ENCODE measurements at regions not wholly inside any gene's neighbourhood (a gene's known extent, or its start where the extent isn't known, plus 50 kb on each side); places are given as distances from the start of the nearest gene placed in this dataset.

DNA sequence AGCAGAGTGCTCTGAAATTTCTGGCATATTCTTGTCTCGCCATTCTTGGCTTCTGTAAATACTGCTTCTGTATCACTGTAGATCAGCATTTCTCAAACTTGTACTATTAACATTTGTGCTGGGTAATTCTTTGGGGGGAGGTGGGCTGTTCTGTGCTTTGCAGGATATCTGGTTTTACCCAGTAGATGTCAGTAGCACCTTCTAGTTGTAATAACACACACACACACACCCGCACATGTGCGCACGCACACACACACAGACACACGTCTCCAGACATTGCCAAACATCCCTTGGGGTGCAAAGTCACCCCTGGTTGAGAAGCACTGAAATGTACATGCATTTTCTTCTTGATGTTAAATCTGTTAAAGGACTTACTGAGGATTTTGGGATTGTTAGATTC lies 304.1 kb downstream of the MAT2B start:
- DNase-seq (ENCODE audit: low read depth, low spot score): peak; percentile 63
- Histone ChIP-seq H3K36me3 (ENCODE audit: control insufficient read depth in 2 of 2, extremely low read depth in 1 of 2, insufficient read depth in 2 of 2, low read length in 2 of 2) (no peaks in the 10 kb centered on the region), H3K4me1 (ENCODE audit: control insufficient read depth, extremely low read depth, insufficient read depth, low read length) (peaks cover 11% of the 10 kb centered on the region), H2AFZ (ENCODE audit: low read depth, low read length) (peak overlapping the region; percentile 87), H3K9ac (replicated peaks; ENCODE audit: extremely low read depth, insufficient read depth, low read length) (no peak overlapping the region), H3K27me3 (ENCODE audit: control insufficient read depth in 2 of 2, insufficient read depth in 2 of 2, low read length in 2 of 2) (no peaks in the 10 kb centered on the region), H3K9me1 (replicated peaks; ENCODE audit: control insufficient read depth, extremely low read depth, insufficient read depth, low read length) (no peaks in the 10 kb centered on the region), H3K9me3 (replicated peaks; ENCODE audit: control insufficient read depth, insufficient read depth, low read length) (no peaks in the 10 kb centered on the region), H3K27ac (ENCODE audit: insufficient read depth, low read depth, low read length) (no peak overlapping the region), H3K79me2 (ENCODE audit: control insufficient read depth, insufficient read depth, low read length) (no peaks in the 10 kb centered on the region), H3K4me2 (ENCODE audit: insufficient read depth, low read length) (no peak overlapping the region), H4K20me1 (replicated peaks; ENCODE audit: control insufficient read depth, extremely low read depth, insufficient read depth, low read length) (no peaks in the 10 kb centered on the region), H3K4me3 (replicated peaks in 1 of 3; ENCODE audit: insufficient read depth in 1 of 3, low read depth in 1 of 3, low read length in 3 of 3) (no peak overlapping the region)
- ChIA-PET POLR2A (no interaction called here), CTCF (interaction anchor here (1.0 to 2.9 kb wide), 4 partner anchors 21 to 203 kb away, joined by 3 to 9 read pairs (median 6); no protein-coding TSS in a partner anchor)
- dilution Hi-C loops (cut with MboI; ENCODE audit: extremely low pct_ligation_motif_present, low sequenced_read_pairs): no loop called here
- TF ChIP-seq, protein P1, sequence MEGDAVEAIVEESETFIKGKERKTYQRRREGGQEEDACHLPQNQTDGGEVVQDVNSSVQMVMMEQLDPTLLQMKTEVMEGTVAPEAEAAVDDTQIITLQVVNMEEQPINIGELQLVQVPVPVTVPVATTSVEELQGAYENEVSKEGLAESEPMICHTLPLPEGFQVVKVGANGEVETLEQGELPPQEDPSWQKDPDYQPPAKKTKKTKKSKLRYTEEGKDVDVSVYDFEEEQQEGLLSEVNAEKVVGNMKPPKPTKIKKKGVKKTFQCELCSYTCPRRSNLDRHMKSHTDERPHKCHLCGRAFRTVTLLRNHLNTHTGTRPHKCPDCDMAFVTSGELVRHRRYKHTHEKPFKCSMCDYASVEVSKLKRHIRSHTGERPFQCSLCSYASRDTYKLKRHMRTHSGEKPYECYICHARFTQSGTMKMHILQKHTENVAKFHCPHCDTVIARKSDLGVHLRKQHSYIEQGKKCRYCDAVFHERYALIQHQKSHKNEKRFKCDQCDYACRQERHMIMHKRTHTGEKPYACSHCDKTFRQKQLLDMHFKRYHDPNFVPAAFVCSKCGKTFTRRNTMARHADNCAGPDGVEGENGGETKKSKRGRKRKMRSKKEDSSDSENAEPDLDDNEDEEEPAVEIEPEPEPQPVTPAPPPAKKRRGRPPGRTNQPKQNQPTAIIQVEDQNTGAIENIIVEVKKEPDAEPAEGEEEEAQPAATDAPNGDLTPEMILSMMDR (IDR thresholded peaks at IDR 0.05; ENCODE audit: extremely low read depth in 1 of 2, insufficient read depth in 1 of 2, low read depth in 1 of 2, low read length in 2 of 2): peak in 1 of 2 donors; percentile 15
- no peak for TF ChIP-seq GATA2 (IDR thresholded peaks at IDR 0.05; ENCODE audit: insufficient read depth, insufficient read length, low read depth, low read length)
- no peak for FAIRE-seq
- intact Hi-C loops (cut with micrococcal nuclease): loop anchor here (1.0 kb wide), 1 partner anchor 204 kb away; no protein-coding TSS in a partner anchor
- no TSS peak for BruUV-seq (replicated peaks)

DNA sequence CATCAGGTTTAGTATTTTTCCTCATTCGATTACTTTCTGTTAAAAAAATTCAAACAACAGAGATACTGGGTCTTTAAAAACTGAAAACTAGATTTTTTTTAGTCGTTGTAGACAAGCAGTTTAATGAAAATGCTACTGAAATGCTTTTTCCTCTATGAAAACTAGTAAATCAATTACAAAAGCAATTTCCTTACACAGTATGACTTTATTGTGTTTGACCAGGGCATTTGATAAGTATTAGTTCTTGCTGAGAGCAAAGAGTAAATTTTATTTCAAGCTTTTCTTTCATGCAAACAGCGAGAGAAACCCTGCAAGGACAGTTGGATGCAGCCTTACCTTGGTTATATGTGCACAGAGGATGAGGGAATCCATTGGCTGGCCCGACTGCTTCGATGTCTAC lies 308.5 kb downstream of the MAT2B start:
- peaks cover 11% of the 10 kb centered on the region for H3K4me1 ChIP-seq (ENCODE audit: control insufficient read depth, extremely low read depth, insufficient read depth, low read length)
- no peak overlapping the region for H3K4me3 ChIP-seq (replicated peaks in 1 of 3; ENCODE audit: insufficient read depth in 1 of 3, low read depth in 1 of 3, low read length in 3 of 3)
- no peaks in the 10 kb centered on the region for H3K27me3 ChIP-seq (ENCODE audit: control insufficient read depth in 2 of 2, insufficient read depth in 2 of 2, low read length in 2 of 2)
- BruUV-seq (replicated peaks): no TSS peak
- TF ChIP-seq FOS (IDR thresholded peaks at IDR 0.05; ENCODE audit: borderline replicate concordance, insufficient read depth, low read length) (no peak), GATA2 (IDR thresholded peaks at IDR 0.05; ENCODE audit: insufficient read depth, insufficient read length, low read depth, low read length) (no peak), JUN (IDR thresholded peaks at IDR 0.05; ENCODE audit: borderline replicate concordance, insufficient read depth, insufficient read length, low read depth) (no peak), POLR2A (IDR thresholded peaks at IDR 0.05; ENCODE audit: low read depth, low read length) (no peak), POLR2AphosphoS5 (IDR thresholded peaks at IDR 0.05; ENCODE audit: insufficient read depth, low read depth, low read length) (no peak), MYC (IDR thresholded peaks at IDR 0.05; ENCODE audit: low read depth, low read length) (no peak), EZH2 (IDR thresholded peaks at IDR 0.05; ENCODE audit: borderline replicate concordance, low read depth, low read length, severe bottlenecking) (no peak)
- TF ChIP-seq, protein P1 (IDR thresholded peaks at IDR 0.05; ENCODE audit: extremely low read depth in 1 of 2, insufficient read depth in 1 of 2, low read depth in 1 of 2, low read length in 2 of 2): no peak
- TF ChIP-seq, protein P2, sequence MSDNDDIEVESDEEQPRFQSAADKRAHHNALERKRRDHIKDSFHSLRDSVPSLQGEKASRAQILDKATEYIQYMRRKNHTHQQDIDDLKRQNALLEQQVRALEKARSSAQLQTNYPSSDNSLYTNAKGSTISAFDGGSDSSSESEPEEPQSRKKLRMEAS (IDR thresholded peaks at IDR 0.05; ENCODE audit: insufficient read depth, insufficient read length): no peak
- FAIRE-seq: no peak
- DNase-seq (ENCODE audit: low read depth, low spot score): no peak
- no peaks in the 10 kb centered on the region for H4K20me1 ChIP-seq (replicated peaks; ENCODE audit: control insufficient read depth, extremely low read depth, insufficient read depth, low read length)
- H3K36me3 ChIP-seq (ENCODE audit: control insufficient read depth in 2 of 2, extremely low read depth in 1 of 2, insufficient read depth in 2 of 2, low read length in 2 of 2): no peaks in the 10 kb centered on the region
- dilution Hi-C loops (cut with MboI; ENCODE audit: extremely low pct_ligation_motif_present, low sequenced_read_pairs): no loop called here
- H2AFZ ChIP-seq (ENCODE audit: low read depth, low read length): no peak overlapping the region
- POLR2A ChIA-PET: no interaction called here
- no peak overlapping the region for H3K4me2 ChIP-seq (ENCODE audit: insufficient read depth, low read length)
- intact Hi-C loops (cut with micrococcal nuclease): loop anchor here (2.0 kb wide), 1 partner anchor 191 kb away; no protein-coding TSS in a partner anchor
- CTCF ChIA-PET: interaction anchor here (1.9 kb wide), 1 partner anchor 14 kb away, joined by 6 read pairs; no protein-coding TSS in a partner anchor
- no peak overlapping the region for H3K9ac ChIP-seq (replicated peaks; ENCODE audit: extremely low read depth, insufficient read depth, low read length)
- no peaks in the 10 kb centered on the region for H3K79me2 ChIP-seq (ENCODE audit: control insufficient read depth, insufficient read depth, low read length)
- no peak overlapping the region for H3K27ac ChIP-seq (ENCODE audit: insufficient read depth, low read depth, low read length)
- no peaks in the 10 kb centered on the region for H3K9me3 ChIP-seq (replicated peaks; ENCODE audit: control insufficient read depth, insufficient read depth, low read length)
- no peaks in the 10 kb centered on the region for H3K9me1 ChIP-seq (replicated peaks; ENCODE audit: control insufficient read depth, extremely low read depth, insufficient read depth, low read length)

All from endothelial cell of umbilical vein (primary cell).